H9 (cell line): ENCODE measurements at regions not wholly inside any gene's neighbourhood (a gene's known extent, or its start where the extent isn't known, plus 50 kb on each side); places are given as distances from the start of the nearest gene placed in this dataset.

Experiments
- DNase-seq: peaks from one replicate; pipeline ENCODE4 v3.0.0-alpha.2; 2017
- H2AFZ ChIP-seq: one replicate; pipeline ENCODE4 v1.6.1; 2013; ENCODE audit warnings: mild to moderate bottlenecking, low read length, control low read depth, moderate library complexity
- H2AK5ac ChIP-seq: 2 replicates; pipeline ENCODE4 v1.6.1; 2013; ENCODE audit warnings: low read length, control low read depth, mixed read lengths; ENCODE audit not compliant: insufficient read length
- H2BK120ac ChIP-seq: one replicate; pipeline ENCODE4 v1.6.1; 2013; ENCODE audit warnings: low read depth, mild to moderate bottlenecking, low read length, control low read depth, inconsistent platforms; ENCODE audit not compliant: poor library complexity, severe bottlenecking
- H2BK12ac ChIP-seq: 2 replicates; pipeline ENCODE4 v1.6.1; 2013; ENCODE audit warnings: low read length, control low read depth, mixed read lengths, low read depth; ENCODE audit not compliant: insufficient read length
- H2BK15ac ChIP-seq: 2 replicates; pipeline ENCODE4 v1.6.1; 2013; ENCODE audit warnings: low read depth, low read length, control low read depth
- H2BK20ac ChIP-seq: one replicate; pipeline ENCODE4 v1.6.1; 2013; ENCODE audit warnings: low read depth, mild to moderate bottlenecking, low read length, control low read depth, inconsistent platforms; ENCODE audit not compliant: poor library complexity, severe bottlenecking
- H2BK5ac ChIP-seq: 2 replicates; pipeline ENCODE4 v1.6.1; 2013; ENCODE audit warnings: low read length, control low read depth, mixed read lengths; ENCODE audit not compliant: insufficient read length
- H3K14ac ChIP-seq: 2 replicates; pipeline ENCODE4 v1.6.1; 2013; ENCODE audit warnings: low read length, control low read depth; ENCODE audit not compliant: insufficient read depth
- H3K18ac ChIP-seq: 2 replicates; pipeline ENCODE4 v1.6.1; 2013; ENCODE audit warnings: low read depth, mild to moderate bottlenecking, mixed read lengths, low read length, control low read depth; ENCODE audit not compliant: insufficient read length
- H3K23ac ChIP-seq: 2 replicates; pipeline ENCODE4 v1.6.1; 2013; ENCODE audit warnings: low read length, control low read depth, mixed read lengths, low read depth; ENCODE audit not compliant: insufficient read length
- H3K23me2 ChIP-seq: 2 replicates; pipeline ENCODE4 v1.6.1; 2013; ENCODE audit warnings: low read depth, mild to moderate bottlenecking, mixed read lengths, low read length, control low read depth; ENCODE audit not compliant: insufficient read length, poor library complexity, severe bottlenecking
- H3K27ac ChIP-seq: 2 replicates; pipeline ENCODE4 v1.5.1; 2013; ENCODE audit warnings: low read length, control low read depth, mixed read lengths, low read depth; ENCODE audit not compliant: insufficient read length
- H3K27me3 ChIP-seq: 2 replicates; pipeline ENCODE4 v1.6.1; 2013; ENCODE audit warnings: low read length, control low read depth, inconsistent platforms; ENCODE audit not compliant: insufficient read depth
- H3K4ac ChIP-seq: 2 replicates; pipeline ENCODE4 v1.6.1; 2013; ENCODE audit warnings: low read depth, mild to moderate bottlenecking, control low read depth, inconsistent platforms, low read length, moderate library complexity
- H3K4me1 ChIP-seq: 2 replicates; pipeline ENCODE4 v1.6.1; 2013; ENCODE audit warnings: low read length, control low read depth, inconsistent platforms; ENCODE audit not compliant: insufficient read depth
- H3K4me2 ChIP-seq: 2 replicates; pipeline ENCODE4 v1.6.1; 2013; ENCODE audit warnings: low read length, control low read depth, mixed read lengths; ENCODE audit not compliant: insufficient read length, insufficient read depth
- H3K56ac ChIP-seq: 2 replicates; pipeline ENCODE4 v1.6.1; 2013; ENCODE audit warnings: low read depth, mild to moderate bottlenecking, mixed read lengths, low read length, control low read depth; ENCODE audit not compliant: insufficient read length
- H3K79me1 ChIP-seq: 2 replicates; pipeline ENCODE4 v1.6.1; 2013; ENCODE audit warnings: low read depth, mild to moderate bottlenecking, moderate library complexity, low read length, control low read depth, inconsistent platforms; ENCODE audit not compliant: insufficient read depth, poor library complexity, severe bottlenecking
- H3K79me2 ChIP-seq: 2 replicates; pipeline ENCODE4 v1.6.1; 2013; ENCODE audit warnings: low read length, control low read depth, inconsistent platforms; ENCODE audit not compliant: insufficient read depth
- H3K9ac ChIP-seq: 2 replicates; pipeline ENCODE4 v1.6.1; 2013; ENCODE audit warnings: low read length, control low read depth, mixed read lengths; ENCODE audit not compliant: insufficient read length; ENCODE audit errors: extremely low read depth
- H3K9me3 ChIP-seq: one replicate; pipeline ENCODE4 v1.6.1; 2013; ENCODE audit warnings: low read depth, low read length, inconsistent platforms; ENCODE audit not compliant: control insufficient read depth
- H3T11ph ChIP-seq: one replicate; pipeline ENCODE4 v1.6.1; 2013; ENCODE audit warnings: mild to moderate bottlenecking, low read length, control low read depth, inconsistent platforms
- H4K20me1 ChIP-seq: one replicate; pipeline ENCODE4 v1.6.1; 2013; ENCODE audit not compliant: control insufficient read depth, insufficient read length, insufficient read depth
- H4K5ac ChIP-seq: 2 replicates; pipeline ENCODE4 v1.6.1; 2013; ENCODE audit warnings: low read depth, mild to moderate bottlenecking, mixed read lengths, low read length, control low read depth; ENCODE audit not compliant: insufficient read length
- H4K8ac ChIP-seq: replicated peaks from 2 replicates; pipeline ENCODE4 v1.6.1; 2013; ENCODE audit warnings: low read length, control low read depth, mixed read lengths, low read depth; ENCODE audit not compliant: insufficient read length
- H4K91ac ChIP-seq: 2 replicates; pipeline ENCODE4 v1.6.1; 2013; ENCODE audit warnings: low read depth, mild to moderate bottlenecking, moderate library complexity, mixed read lengths, low read length, control low read depth; ENCODE audit not compliant: insufficient read length
- H3K27ac Mint-ChIP-seq, 3 experiments: 2 replicates in 2 of 3; 3 replicates in 1 of 3; pipeline ENCODE4 v1.8.0; 2020 to 2021; ENCODE audit warnings: mixed read lengths in 3 of 3, mild to moderate bottlenecking in 1 of 3, moderate library complexity in 1 of 3
- H3K27me3 Mint-ChIP-seq: 2 replicates; pipeline ENCODE4 v1.8.0; 2021; ENCODE audit warnings: low read depth, mild to moderate bottlenecking, moderate library complexity, mixed read lengths
- H3K36me3 Mint-ChIP-seq, 3 experiments: 2 replicates in 2 of 3; 3 replicates in 1 of 3; pipeline ENCODE4 v1.8.0; 2020 to 2021; ENCODE audit warnings: low read depth in 3 of 3, mixed read lengths in 3 of 3; ENCODE audit not compliant: insufficient read depth in 1 of 3
- H3K4me1 Mint-ChIP-seq, 2 experiments: 2 replicates each; pipeline ENCODE4 v1.8.0; 2020; ENCODE audit warnings: mixed read lengths in 2 of 2
- H3K4me3 Mint-ChIP-seq, 2 experiments: 2 replicates in 1 of 2; 3 replicates in 1 of 2; pipeline ENCODE4 v1.8.0; 2020 to 2021; ENCODE audit warnings: mild to moderate bottlenecking in 2 of 2, mixed read lengths in 2 of 2, moderate library complexity in 1 of 2
- H3K9me3 Mint-ChIP-seq, 2 experiments: 2 replicates in 1 of 2; 3 replicates in 1 of 2; pipeline ENCODE4 v1.8.0; 2020; ENCODE audit warnings: mild to moderate bottlenecking in 2 of 2, mixed read lengths in 2 of 2, moderate library complexity in 1 of 2
- CTCF ChIP-seq: fragments of 200-600 bp; sonication (generic); conservative IDR thresholded peaks from 3 replicates; pipeline ENCODE4 v1.8.0; 2021; ENCODE audit warnings: antibody characterized with exemption, mild to moderate bottlenecking
- WGBS: extraction: QIAGEN DNeasy Blood & Tissue Kit; methylation state at CpG from one replicate; pipeline ENCODE4 v1.1.7; 2013; ENCODE audit warnings: missing lambda C conversion rate, low lambda C conversion rate, mixed read lengths; ENCODE audit not compliant: insufficient read length; ENCODE audit errors: extremely low coverage; 5-methylcytosine and 5-hydroxymethylcytosine counted together

GRCh38 chr4:159447296-159447695 is 344.4 kb downstream of the RAPGEF2 start:
- H4K20me1 ChIP-seq = no peaks in the 10 kb centered on the region
- no CpG with 5 or more reads among the region's 4 CpGs for WGBS
- Mint-ChIP-seq H3K9me3 (no peaks in the 10 kb centered on the region), H3K36me3 (no peaks in the 10 kb centered on the region), H3K4me1 (peaks cover 3 to 5% of the 10 kb centered on the region in 2 experiments; a peak in 2 of 4 replicates), H3K4me3 (no peak overlapping the region), H3K27ac (no peak overlapping the region), H3K27me3 (peaks cover 4% of the 10 kb centered on the region)
- no peak overlapping the region for H4K91ac ChIP-seq
- H3K4ac ChIP-seq = no peak overlapping the region
- H3K79me1 ChIP-seq = no peaks in the 10 kb centered on the region
- no peak overlapping the region for H3K9ac ChIP-seq
- H3K14ac ChIP-seq = no peak overlapping the region
- no peak overlapping the region for H2BK120ac ChIP-seq
- no peak overlapping the region for H3K18ac ChIP-seq
- TF ChIP-seq CTCF = no peak
- H2BK12ac ChIP-seq = no peak overlapping the region
- H3K27ac ChIP-seq = no peak overlapping the region
- no peaks in the 10 kb centered on the region for H3K23me2 ChIP-seq
- no peak overlapping the region for H2BK20ac ChIP-seq
- no peak for DNase-seq
- H3K56ac ChIP-seq = no peak overlapping the region
- H3T11ph ChIP-seq = no peak overlapping the region
- no peaks in the 10 kb centered on the region for H3K27me3 ChIP-seq
- no peaks in the 10 kb centered on the region for H3K9me3 ChIP-seq
- H4K8ac ChIP-seq = no peak overlapping the region
- H3K4me2 ChIP-seq = no peak overlapping the region
- no peak overlapping the region for H2BK15ac ChIP-seq
- no peak overlapping the region for H4K5ac ChIP-seq
- no peaks in the 10 kb centered on the region for H3K79me2 ChIP-seq
- no peak overlapping the region for H2AFZ ChIP-seq
- H3K23ac ChIP-seq = no peak overlapping the region
- H2BK5ac ChIP-seq = no peak overlapping the region
- H3K4me1 ChIP-seq = no peaks in the 10 kb centered on the region
- H2AK5ac ChIP-seq = no peak overlapping the region
